ENCODE measurements at regions not wholly inside any gene's neighbourhood (a gene's known extent, or its start where the extent isn't known, plus 50 kb on each side); places are given as distances from the start of the nearest gene placed in this dataset.

- no peak for DNase-seq
These were observed 345.6 kb upstream of the ACTBL2 start for GRCh38 chr5:57828221-57828620.

GRCh38 chr5:57825031-57825686, 342.5 kb upstream of the ACTBL2 start:
- DNase-seq, result no peak

GRCh38 chr5:57824623-57825022, 342.0 kb upstream of the ACTBL2 start:
- DNase-seq, result no peak

GRCh38 chr5:57824047-57824446, 341.4 kb upstream of the ACTBL2 start:
- no peak for DNase-seq

- DNase-seq, result no peak
These were observed 340.0 kb upstream of the ACTBL2 start for GRCh38 chr5:57822651-57823050.

- DNase-seq, result no peak
These were observed 335.8 kb upstream of the ACTBL2 start for GRCh38 chr5:57818397-57818796.

- no peak for DNase-seq
These were observed 335.3 kb upstream of the ACTBL2 start for GRCh38 chr5:57817924-57818323.

- DNase-seq, result no peak
These were observed 334.4 kb upstream of the ACTBL2 start for GRCh38 chr5:57817001-57817453.

- no peak for DNase-seq
These were observed 333.5 kb upstream of the ACTBL2 start for GRCh38 chr5:57816108-57816507.

GRCh38 chr5:57805732-57806131, 323.1 kb upstream of the ACTBL2 start:
- no peak for DNase-seq

- no peak for DNase-seq
These were observed 322.6 kb upstream of the ACTBL2 start for GRCh38 chr5:57805170-57805569.

- no peak for DNase-seq
These were observed 321.9 kb upstream of the ACTBL2 start for GRCh38 chr5:57804505-57804904.

GRCh38 chr5:57804007-57804444, 321.4 kb upstream of the ACTBL2 start:
- no peak for DNase-seq

GRCh38 chr5:57802131-57802530, 319.5 kb upstream of the ACTBL2 start:
- no peak for DNase-seq

GRCh38 chr5:57795203-57795602, 312.6 kb upstream of the ACTBL2 start:
- DNase-seq, result no peak

GRCh38 chr5:57791875-57792274, 309.3 kb upstream of the ACTBL2 start:
- DNase-seq, result no peak

GRCh38 chr5:57785946-57786345, 303.3 kb upstream of the ACTBL2 start:
- no peak for DNase-seq

GRCh38 chr5:57784121-57784520, 301.5 kb upstream of the ACTBL2 start:
- no peak for DNase-seq

- DNase-seq, result no peak
These were observed 301.1 kb upstream of the ACTBL2 start for GRCh38 chr5:57783693-57784092.

GRCh38 chr5:57780961-57781325, 298.3 kb upstream of the ACTBL2 start:
- DNase-seq, result no peak

- no peak for DNase-seq
These were observed 297.8 kb upstream of the ACTBL2 start for GRCh38 chr5:57780306-57780960.

- no peak for DNase-seq
These were observed 297.0 kb upstream of the ACTBL2 start for GRCh38 chr5:57779383-57780223.

GRCh38 chr5:57778501-57779091, 296.0 kb upstream of the ACTBL2 start:
- DNase-seq, result no peak
